Stimulated activated CD4-positive, alpha-beta T cell treated with anti-CD3 and anti-CD28 coated beads, Interleukin-15, amount 100 ng/mL, for 24 hours (primary cell): ENCODE measurements at regions not wholly inside any gene's neighbourhood (a gene's known extent, or its start where the extent isn't known, plus 50 kb on each side); places are given as distances from the start of the nearest gene placed in this dataset.
"Not testable (repeated sequence)": the region's sequence is repeated elsewhere in the genome, so short reads cannot be mapped to it uniquely, and the experiment has no call there.

Source experiments
- DNase-seq: peaks from one replicate; pipeline ENCODE4 v3.0.0-alpha.2; 2020

DNA sequence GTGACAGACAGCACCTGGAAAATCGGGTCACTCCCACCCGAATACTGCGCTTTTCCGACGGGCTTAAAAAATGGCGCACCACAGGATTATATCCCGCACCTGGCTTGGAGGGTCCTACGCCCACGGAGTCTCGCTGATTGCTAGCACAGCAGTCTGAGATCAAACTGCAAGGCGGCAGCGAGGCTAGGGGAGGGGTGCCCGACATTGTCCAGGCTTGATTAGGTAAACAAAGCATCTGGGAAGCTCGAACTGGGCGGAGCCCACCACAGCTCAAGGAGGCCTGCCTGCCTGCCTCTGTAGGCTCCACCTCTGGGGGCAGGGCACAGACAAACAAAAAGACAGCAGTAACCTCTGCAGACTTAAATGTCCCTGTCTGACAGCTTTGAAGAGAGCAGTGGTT, 1370.0 kb downstream of the SUCLG1 start:
- DNase-seq: not testable (repeated sequence)

- no peak for DNase-seq
These were observed 1373.2 kb downstream of the SUCLG1 start for GRCh38 chr2:83085869-83086268.

DNA sequence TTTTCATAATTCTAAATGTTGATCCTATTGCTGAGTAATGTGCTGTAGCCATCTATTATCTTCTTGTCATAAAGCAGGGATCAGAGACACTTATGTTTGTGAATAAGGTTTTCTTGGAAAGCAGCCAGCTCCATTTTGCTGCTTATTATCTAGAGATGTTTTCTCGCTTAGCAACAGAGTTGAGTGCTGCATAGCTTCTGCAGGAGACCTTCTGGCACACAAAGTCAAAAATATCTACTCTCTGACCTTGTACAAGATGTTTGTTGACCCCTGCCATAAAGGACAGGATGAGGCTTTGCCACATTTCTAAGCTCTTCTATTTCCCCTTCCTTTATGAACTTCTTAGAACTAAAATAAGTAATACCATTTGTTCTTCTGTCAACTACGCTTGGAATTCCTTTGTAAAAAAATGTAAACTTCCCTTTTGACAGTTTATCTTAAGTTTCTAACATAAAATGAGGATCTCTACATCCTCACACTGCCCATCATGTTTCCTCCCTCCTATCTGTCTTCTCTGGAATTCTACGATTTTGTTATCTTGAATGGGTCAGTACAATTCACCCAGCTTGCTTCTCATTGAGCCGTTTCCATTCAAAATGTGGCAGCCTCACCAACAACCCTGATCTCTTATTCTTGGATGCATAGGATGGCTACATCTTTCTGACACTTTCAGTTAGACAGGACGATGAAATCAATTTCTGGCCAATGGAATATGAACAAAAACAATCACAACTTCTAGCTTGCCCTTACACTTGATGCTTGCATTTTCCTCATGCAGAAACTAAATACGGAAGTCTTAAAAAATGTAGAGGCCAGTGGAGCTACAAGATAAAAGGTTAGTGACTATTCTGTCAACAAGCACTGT, 1377.0 kb downstream of the SUCLG1 start:
- no peak for DNase-seq

GRCh38 chr2:83079007-83079406, 1380.1 kb downstream of the SUCLG1 start:
- no peak for DNase-seq

- no peak for DNase-seq
These were observed 1386.3 kb downstream of the SUCLG1 start for GRCh38 chr2:83072767-83073166.

- no peak for DNase-seq
These were observed 1387.2 kb downstream of the SUCLG1 start for GRCh38 chr2:83071914-83072313.

- no peak for DNase-seq
These were observed 1387.7 kb downstream of the SUCLG1 start for GRCh38 chr2:83071352-83071751.

DNA sequence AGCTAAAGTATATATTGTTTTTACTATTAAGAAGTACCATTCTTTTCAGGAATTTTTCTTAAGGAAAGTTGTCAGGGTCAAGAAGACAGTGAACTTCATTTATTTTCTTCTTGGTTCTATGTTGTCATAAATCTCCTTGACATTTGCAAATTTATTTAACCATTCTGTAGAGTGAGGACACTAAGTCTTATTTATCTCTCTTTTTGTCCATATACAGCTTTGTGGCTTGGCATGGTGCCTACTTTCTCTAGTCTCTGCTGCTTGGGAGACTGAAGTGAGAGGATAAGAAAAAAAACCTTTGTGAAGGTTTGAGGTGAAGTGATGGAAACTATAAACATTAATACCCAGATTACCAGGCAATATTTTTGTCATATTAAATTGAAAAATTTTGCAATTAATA, 1389.4 kb downstream of the SUCLG1 start:
- no peak for DNase-seq

DNA sequence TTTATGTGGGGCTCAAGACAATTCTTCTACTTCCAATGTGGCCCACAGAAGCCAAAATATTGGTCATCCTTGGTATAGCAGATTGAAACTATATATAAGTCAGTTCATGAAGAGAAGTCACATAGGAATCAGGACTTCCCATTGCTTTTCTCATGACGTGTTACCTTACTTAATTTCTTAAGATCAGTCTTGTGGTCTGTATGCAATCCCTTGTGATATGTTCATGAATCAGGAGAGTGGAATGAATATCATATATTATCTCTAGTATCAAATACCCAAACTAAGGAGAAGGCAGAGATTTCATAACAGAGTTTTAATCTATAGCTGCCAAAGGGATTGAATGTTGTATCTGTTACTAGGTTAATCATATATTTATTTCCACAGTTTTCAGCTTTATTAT, 1390.4 kb downstream of the SUCLG1 start:
- no peak for DNase-seq

DNA sequence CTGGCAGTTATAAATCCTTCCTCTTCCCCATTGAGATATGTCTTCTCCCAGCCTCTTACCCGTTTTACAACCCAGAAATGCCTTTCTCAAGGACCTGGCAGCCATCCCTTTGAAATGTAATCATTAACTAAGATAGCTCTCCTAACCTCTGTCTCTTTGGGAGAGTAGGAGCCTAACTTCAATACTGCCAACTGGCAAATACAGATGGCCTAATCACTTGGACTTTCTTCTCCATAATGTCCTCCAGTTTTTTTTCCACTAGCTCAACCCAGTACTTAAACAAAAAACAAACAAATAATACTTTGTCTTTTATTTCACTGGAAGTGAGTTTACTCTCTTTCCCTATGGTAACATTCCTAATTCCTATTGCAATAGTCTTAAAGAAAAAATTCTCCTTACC, 1391.1 kb downstream of the SUCLG1 start:
- no peak for DNase-seq

DNA sequence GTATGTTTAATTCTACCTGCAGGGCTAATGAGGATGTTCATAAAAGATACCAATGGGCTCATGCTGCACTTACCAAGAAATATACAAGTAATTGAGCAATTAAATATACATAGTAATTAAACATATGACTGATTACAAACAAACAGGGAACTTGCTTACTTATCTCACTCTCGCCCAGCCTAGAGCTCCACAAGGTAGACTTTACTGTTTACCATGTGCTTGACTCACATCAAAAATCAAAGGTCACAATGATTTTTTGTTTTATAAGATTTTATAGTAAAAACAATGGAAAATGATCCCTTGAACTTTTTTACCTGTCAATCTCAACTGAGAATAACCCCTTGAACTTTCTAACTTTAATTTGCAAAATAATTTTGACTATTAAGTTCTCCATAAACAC, 1395.1 kb downstream of the SUCLG1 start:
- no peak for DNase-seq

- DNase-seq: no peak
These were observed 1395.6 kb downstream of the SUCLG1 start for GRCh38 chr2:83063511-83063910.

- DNase-seq: no peak
These were observed 1400.4 kb downstream of the SUCLG1 start for GRCh38 chr2:83058683-83059082.

DNA sequence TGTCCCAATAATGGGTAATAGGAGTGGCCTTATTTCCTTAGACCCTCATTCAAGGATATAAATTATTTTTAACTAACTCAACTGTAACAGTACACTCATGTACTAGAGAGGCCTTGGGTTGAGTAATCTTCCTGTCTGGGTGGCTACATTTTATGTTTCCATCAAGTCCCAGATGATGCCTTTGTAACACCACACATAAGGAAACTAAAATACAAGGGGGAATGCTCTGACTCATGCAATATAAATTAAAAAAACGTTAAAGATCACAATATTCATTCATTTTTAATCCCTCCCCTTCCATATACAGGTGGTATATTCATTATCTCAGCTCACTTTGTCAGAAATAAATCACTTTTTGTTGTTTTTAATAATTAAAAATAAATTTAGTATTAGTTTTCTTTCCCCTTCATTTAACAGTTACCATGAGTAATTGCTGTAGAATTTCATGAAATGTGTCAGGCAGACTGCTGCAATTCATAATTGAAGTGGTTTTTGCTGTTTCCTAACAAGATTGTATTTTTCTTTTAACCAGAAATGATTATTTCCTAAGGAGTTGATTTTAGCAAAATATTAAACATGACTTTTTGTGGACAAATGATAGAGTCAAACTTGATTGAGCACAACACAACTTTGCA, 1403.6 kb downstream of the SUCLG1 start:
- no peak for DNase-seq

GRCh38 chr2:83054751-83055150, 1404.3 kb downstream of the SUCLG1 start:
- no peak for DNase-seq

DNA sequence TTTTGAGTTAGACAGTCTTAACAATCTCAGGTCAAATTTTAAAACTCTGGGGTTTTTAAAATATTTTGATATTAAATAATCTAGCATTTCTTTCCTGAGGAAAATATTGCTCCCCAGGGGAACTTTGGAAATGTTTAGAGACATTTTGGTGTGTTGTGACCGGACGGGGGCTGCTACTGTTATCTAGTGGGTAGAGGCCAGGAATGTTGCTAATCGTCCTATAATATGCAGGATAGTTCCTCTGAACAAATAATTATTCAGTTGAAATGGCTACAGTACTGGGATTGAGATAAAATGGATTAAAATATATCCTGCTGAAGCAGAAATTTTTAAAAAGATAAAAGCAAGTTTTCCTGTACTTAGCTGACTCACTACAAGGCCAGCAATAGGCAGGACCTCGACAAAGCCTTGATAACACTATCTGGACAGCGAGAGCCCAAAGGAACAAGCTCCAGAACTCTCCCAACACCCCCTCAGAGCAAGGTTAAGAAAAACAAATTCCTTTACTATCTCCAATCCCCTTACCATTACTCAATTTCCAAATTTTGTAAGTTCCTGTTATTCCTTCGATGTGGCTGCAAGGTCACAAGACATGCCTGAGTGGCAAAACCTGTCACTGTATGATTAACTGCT, 1407.4 kb downstream of the SUCLG1 start:
- no peak for DNase-seq

GRCh38 chr2:83042053-83042452, 1417.0 kb downstream of the SUCLG1 start:
- DNase-seq: no peak

- DNase-seq: no peak
These were observed 1436.4 kb downstream of the SUCLG1 start for GRCh38 chr2:83022631-83023210.

GRCh38 chr2:83017366-83018090, 1441.6 kb downstream of the SUCLG1 start:
- no peak for DNase-seq

GRCh38 chr2:83016343-83017110, 1442.6 kb downstream of the SUCLG1 start:
- DNase-seq: no peak

DNA sequence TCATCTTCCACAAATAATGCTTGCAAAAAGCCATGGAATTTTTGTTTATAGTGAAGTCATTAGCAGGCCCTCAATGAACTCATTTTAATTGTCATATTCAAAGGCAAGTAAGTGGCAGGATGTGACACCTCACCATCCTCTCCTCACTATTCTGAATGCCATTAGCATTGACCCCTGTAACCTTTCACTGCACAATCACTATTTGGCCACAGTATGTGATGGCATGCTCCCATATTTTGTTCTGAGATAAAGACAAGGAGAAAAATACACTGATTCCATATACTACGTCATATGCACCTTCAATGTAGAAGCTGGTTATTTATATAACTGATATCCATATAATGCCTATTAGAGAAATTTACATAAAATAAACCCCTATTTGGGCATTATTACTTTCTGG, 1443.2 kb downstream of the SUCLG1 start:
- DNase-seq: no peak

DNA sequence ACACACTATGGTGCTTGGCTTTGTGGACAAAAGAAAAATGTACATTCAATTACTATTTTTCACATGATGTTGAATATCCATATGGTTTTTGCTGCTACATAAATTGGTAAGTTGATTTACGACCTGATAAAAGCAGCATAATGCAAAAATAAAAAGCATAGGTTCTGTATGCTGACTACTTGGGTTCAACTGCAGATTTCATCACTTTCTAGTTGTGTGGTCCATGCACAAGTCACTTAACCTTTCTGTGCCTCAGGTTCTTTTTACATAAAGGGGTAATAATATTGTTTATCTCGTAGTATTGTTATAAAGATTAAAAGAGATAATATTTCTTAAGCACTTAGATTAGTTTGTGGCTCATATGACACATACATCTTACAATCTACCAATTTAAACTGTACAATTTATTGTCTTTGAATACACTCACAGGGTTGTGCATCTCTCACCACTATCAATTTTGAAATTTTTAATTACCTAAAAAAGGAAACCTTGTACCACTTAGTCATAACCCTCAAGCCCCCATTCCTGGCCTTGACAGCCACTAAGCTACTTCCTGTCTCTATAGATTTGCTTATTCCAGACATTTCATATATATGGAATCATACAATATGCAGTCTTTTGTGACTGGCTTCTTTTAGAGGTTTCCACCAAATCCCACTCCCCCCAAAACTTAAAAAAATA, 1443.9 kb downstream of the SUCLG1 start:
- no peak for DNase-seq
